IPS-18a (cell line): ENCODE measurements at regions not wholly inside any gene's neighbourhood (a gene's known extent, or its start where the extent isn't known, plus 50 kb on each side); places are given as distances from the start of the nearest gene placed in this dataset.
"Not testable (repeated sequence)": the region's sequence is repeated elsewhere in the genome, so short reads cannot be mapped to it uniquely, and the experiment has no call there.

ENCODE experiments used
- H3K27ac ChIP-seq: one replicate; pipeline ENCODE4 v1.5.1; 2013; ENCODE audit warnings: low read length
- H3K27me3 ChIP-seq: one replicate; pipeline ENCODE4 v1.6.1; 2013; ENCODE audit warnings: mild to moderate bottlenecking, low read length; ENCODE audit not compliant: control insufficient read depth, insufficient read depth
- H3K36me3 ChIP-seq: one replicate; pipeline ENCODE4 v1.6.1; 2013; ENCODE audit warnings: low read depth, low read length; ENCODE audit not compliant: control insufficient read depth
- H3K4me1 ChIP-seq: one replicate; pipeline ENCODE4 v1.6.1; 2013; ENCODE audit warnings: low read depth, low read length; ENCODE audit not compliant: control insufficient read depth
- H3K4me3 ChIP-seq: one replicate; pipeline ENCODE4 v1.5.1; 2013; ENCODE audit warnings: low read length
- H3K9ac ChIP-seq: one replicate; pipeline ENCODE4 v1.6.1; 2013; ENCODE audit warnings: mild to moderate bottlenecking, low read length, moderate library complexity
- H3K9me3 ChIP-seq: one replicate; pipeline ENCODE4 v1.6.1; 2013; ENCODE audit warnings: low read depth, low read length; ENCODE audit not compliant: control insufficient read depth

GRCh38 chr2:87662316-87663290 is 85.3 kb upstream of the PLGLB2 start:
- not testable (repeated sequence) for H3K27me3 ChIP-seq, H3K9ac ChIP-seq, H3K9me3 ChIP-seq, H3K27ac ChIP-seq, H3K36me3 ChIP-seq, H3K4me1 ChIP-seq, H3K4me3 ChIP-seq

GRCh38 chr2:87663347-87663746 is 84.5 kb upstream of the PLGLB2 start:
- H3K36me3 ChIP-seq, H3K9ac ChIP-seq, H3K9me3 ChIP-seq, H3K27me3 ChIP-seq, H3K4me3 ChIP-seq, H3K27ac ChIP-seq, H3K4me1 ChIP-seq: not testable (repeated sequence)

DNA sequence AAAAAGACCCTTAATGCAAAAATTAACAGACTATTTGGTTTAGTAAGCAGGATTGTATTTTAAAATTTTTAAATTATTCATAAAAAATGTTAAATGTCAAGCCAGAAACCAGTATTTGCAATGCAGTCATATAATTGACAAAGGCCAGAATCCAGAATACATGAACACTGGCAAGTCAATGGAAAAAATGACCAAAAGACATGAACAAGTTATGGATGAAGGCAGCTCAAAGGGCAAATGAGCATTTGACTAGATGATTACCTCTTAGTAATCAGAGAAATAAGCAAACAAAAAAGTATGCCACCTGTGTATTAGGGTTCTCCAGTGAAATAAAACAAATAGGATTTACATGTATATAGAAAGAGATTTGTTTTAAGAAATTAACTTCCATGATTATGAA is 80.9 kb upstream of the PLGLB2 start:
- H3K9ac ChIP-seq, H3K4me1 ChIP-seq, H3K27me3 ChIP-seq, H3K27ac ChIP-seq, H3K36me3 ChIP-seq, H3K4me3 ChIP-seq, H3K9me3 ChIP-seq: not testable (repeated sequence)

DNA sequence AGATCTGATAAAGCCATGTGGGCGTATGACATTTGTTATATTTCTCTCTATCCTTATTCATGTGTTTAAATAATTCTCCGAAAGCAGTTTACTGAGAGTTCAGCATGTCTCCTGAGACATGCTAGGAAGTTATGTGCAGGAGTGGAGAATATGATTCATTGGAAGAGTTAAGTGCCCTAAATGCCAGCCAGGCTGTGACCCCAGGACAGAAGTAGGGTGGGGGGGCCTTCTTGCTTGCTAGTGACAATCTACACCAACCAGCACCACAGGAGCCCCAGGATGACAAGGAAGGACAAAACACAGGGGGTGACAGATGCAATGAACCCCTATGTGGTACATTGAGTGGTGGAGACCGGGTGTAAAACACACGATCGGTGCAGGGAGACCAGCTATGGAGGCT is 79.5 kb upstream of the PLGLB2 start:
- H3K9ac ChIP-seq, H3K4me3 ChIP-seq, H3K4me1 ChIP-seq: not testable (repeated sequence)

GRCh38 chr2:87669633-87670231 is 78.2 kb upstream of the PLGLB2 start:
- not testable (repeated sequence) for H3K4me3 ChIP-seq, H3K27ac ChIP-seq, H3K36me3 ChIP-seq, H3K9ac ChIP-seq, H3K27me3 ChIP-seq, H3K9me3 ChIP-seq, H3K4me1 ChIP-seq

More for the DNA sequence above, 79.5 kb upstream of the PLGLB2 start:
- not testable (repeated sequence) for H3K27me3 ChIP-seq, H3K27ac ChIP-seq, H3K36me3 ChIP-seq, H3K9me3 ChIP-seq

DNA sequence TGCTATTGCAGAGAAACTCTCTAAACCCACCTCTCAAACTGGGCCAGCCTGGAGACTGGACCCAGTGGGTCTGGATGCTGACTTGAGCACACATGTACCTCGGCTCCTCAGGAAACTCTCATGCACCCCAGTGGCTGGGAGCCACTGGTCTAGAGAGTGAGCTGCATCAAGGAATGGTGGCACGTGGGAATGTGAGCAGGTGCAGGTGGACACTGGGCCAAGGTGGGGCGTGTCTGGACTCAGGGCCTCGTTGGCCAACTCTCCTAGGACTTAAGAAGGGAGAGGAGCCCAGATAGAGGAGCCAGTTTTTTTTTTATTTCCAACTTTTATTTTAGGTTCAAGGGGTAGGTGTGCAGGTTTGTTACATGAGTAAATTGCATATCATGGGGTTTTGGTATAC is 75.5 kb upstream of the PLGLB2 start:
- H3K36me3 ChIP-seq, H3K27me3 ChIP-seq, H3K9ac ChIP-seq, H3K4me1 ChIP-seq, H3K27ac ChIP-seq, H3K4me3 ChIP-seq, H3K9me3 ChIP-seq: not testable (repeated sequence)

GRCh38 chr2:87674729-87675128 is 73.2 kb upstream of the PLGLB2 start:
- not testable (repeated sequence) for H3K27ac ChIP-seq

DNA sequence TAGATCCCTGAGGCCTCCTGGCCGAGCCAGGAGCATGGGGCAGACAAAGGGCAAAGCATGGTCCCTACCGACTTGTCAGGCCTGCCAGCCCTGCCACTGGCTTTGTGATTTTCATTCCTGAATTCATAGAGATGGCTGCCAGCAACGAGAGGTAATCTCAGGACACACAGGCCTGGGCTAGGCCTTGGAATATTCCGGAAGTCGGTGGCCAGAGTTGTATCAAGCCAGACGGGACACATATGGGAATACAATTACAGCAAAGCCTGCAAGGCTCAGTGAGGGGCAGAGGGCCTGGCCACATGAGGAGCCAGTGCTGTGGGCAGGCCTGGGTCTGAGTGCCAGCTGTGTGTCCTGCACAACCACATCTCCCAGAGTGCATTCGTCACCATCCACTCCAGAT is 72.4 kb upstream of the PLGLB2 start:
- H3K9me3 ChIP-seq, H3K4me3 ChIP-seq, H3K36me3 ChIP-seq, H3K27me3 ChIP-seq, H3K4me1 ChIP-seq, H3K9ac ChIP-seq, H3K27ac ChIP-seq: not testable (repeated sequence)

More at GRCh38 chr2:87674729-87675128, 73.2 kb upstream of the PLGLB2 start:
- H3K36me3 ChIP-seq, H3K4me1 ChIP-seq, H3K9me3 ChIP-seq, H3K9ac ChIP-seq, H3K4me3 ChIP-seq, H3K27me3 ChIP-seq: not testable (repeated sequence)

DNA sequence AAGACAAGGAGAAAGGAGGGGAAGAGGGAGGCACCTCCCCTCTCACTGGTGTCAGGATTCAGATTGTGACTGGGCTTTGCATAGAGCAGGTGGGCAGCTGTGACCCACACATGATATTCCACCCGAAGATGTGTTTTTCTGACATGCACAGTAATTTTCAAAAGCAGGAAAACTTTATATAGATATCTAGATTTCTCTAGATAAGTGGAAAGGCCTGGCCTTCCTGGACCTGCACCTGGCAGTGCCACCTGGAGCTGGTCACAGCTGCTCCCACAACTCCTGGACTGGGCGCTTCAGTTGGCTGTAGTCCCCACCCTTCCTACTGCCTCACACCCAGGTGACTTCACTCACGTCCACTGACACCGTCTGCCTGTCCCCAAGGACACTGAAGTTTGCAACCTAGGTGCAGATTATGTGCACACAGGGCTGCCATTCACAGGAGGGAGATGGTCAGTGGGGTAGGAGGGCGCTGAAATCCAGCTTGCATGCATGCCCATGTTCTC is 70.4 kb upstream of the PLGLB2 start:
- not testable (repeated sequence) for H3K9me3 ChIP-seq, H3K9ac ChIP-seq, H3K27me3 ChIP-seq, H3K36me3 ChIP-seq, H3K4me1 ChIP-seq, H3K4me3 ChIP-seq, H3K27ac ChIP-seq

GRCh38 chr2:87678742-87679173 is 69.1 kb upstream of the PLGLB2 start:
- H3K4me1 ChIP-seq, H3K27me3 ChIP-seq, H3K4me3 ChIP-seq, H3K27ac ChIP-seq, H3K9me3 ChIP-seq, H3K9ac ChIP-seq, H3K36me3 ChIP-seq: not testable (repeated sequence)

DNA sequence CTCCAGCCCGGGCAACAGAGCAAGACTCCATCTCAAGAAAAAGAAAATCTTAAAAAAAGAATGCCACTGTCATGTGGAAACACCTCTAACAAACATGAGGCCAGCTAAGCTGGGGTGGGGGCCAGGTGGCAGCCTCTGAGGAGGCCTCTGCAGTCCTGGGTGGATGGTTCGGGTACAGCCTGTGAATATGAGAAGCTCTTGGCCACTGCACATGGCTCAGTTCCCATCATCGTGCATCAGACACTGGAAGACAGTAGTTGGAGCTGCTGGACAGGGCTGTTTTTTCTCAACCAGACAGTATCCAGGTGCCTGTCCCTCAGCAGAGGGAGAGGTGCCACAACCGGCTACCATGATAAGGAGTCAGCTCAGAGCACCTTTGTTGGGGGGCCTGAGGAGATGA is 67.9 kb upstream of the PLGLB2 start:
- not testable (repeated sequence) for H3K36me3 ChIP-seq

GRCh38 chr2:87680691-87681090 is 67.2 kb upstream of the PLGLB2 start:
- H3K4me1 ChIP-seq, H3K36me3 ChIP-seq, H3K9ac ChIP-seq, H3K9me3 ChIP-seq, H3K27ac ChIP-seq, H3K27me3 ChIP-seq, H3K4me3 ChIP-seq: not testable (repeated sequence)

More for the DNA sequence above, 67.9 kb upstream of the PLGLB2 start:
- H3K27me3 ChIP-seq, H3K4me1 ChIP-seq, H3K4me3 ChIP-seq, H3K9ac ChIP-seq, H3K9me3 ChIP-seq, H3K27ac ChIP-seq: not testable (repeated sequence)
